Breast epithelium (tissue), 4 donors: ENCODE measurements at regions not wholly inside any gene's neighbourhood (a gene's known extent, or its start where the extent isn't known, plus 50 kb on each side); places are given as distances from the start of the nearest gene placed in this dataset.
"Not testable (repeated sequence)": the region's sequence is repeated elsewhere in the genome, so short reads cannot be mapped to it uniquely, and the experiment has no call there.

Experiments used
- DNase-seq, 2 donors: peaks; one replicate each; pipeline ENCODE4 v3.0.0-alpha.2; 2019; ENCODE audit warnings: low spot score in 2 of 2
- H3K27ac ChIP-seq, 2 donors: fragments of 200-600 bp; sonication (generic) in 1 of 2; one replicate each; pipeline ENCODE4 v1.5.1; 2016 to 2019; ENCODE audit warnings: mild to moderate bottlenecking in 1 of 2
- H3K27me3 ChIP-seq, 2 donors: fragments of 200-600 bp; sonication (generic) in 1 of 2; one replicate each; pipeline versions ENCODE4 v1.5.1 to v1.6.0; 2017 to 2019; ENCODE audit warnings: control low read depth in 1 of 2, mild to moderate bottlenecking in 1 of 2
- H3K36me3 ChIP-seq: fragments of 200-600 bp; one replicate; pipeline ENCODE4 v1.5.1; 2019
- H3K4me1 ChIP-seq, 2 donors: fragments of 200-600 bp; sonication (generic); one replicate each; pipeline ENCODE4 v1.5.1; 2016 to 2019; ENCODE audit warnings: control low read depth in 1 of 2
- H3K4me3 ChIP-seq, 3 donors: fragments of 200-600 bp; sonication (generic); 1 replicate in 2 of 3; 2 replicates in 1 of 3; pipeline ENCODE4 v1.5.1; 2016 to 2019; ENCODE audit warnings: mild to moderate bottlenecking in 3 of 3, moderate library complexity in 2 of 3
- H3K9me3 ChIP-seq, 2 donors: fragments of 200-600 bp; sonication (generic) in 1 of 2; one replicate each; pipeline ENCODE4 v1.5.1; 2016 to 2019; ENCODE audit warnings: control low read depth in 1 of 2
- CTCF ChIP-seq, 3 donors: fragments of 450-650 bp; IDR thresholded peaks; one replicate each; pipeline ENCODE4 v1.5.1; 2016 to 2017; ENCODE audit warnings: antibody characterized with exemption in 3 of 3, mild to moderate bottlenecking in 3 of 3, moderate library complexity in 3 of 3
- POLR2A ChIP-seq: fragments of 450-650 bp; IDR thresholded peaks from one replicate; pipeline ENCODE4 v1.6.1; 2016; ENCODE audit warnings: antibody characterized with exemption, mild to moderate bottlenecking, moderate library complexity
- POLR2AphosphoS5 ChIP-seq, 3 donors: sonication (generic); formaldehyde crosslinking; IDR thresholded peaks; one replicate each; pipeline ENCODE4 v1.6.1; 2017; ENCODE audit warnings: antibody characterized with exemption in 3 of 3
- intact Hi-C: fragments of 100-400 bp; cut with DNase I; formaldehyde crosslinking; loops from one replicate; pipeline ENCODE4 v1.15.1; 2023; ENCODE audit warnings: low total_unique reads

DNA sequence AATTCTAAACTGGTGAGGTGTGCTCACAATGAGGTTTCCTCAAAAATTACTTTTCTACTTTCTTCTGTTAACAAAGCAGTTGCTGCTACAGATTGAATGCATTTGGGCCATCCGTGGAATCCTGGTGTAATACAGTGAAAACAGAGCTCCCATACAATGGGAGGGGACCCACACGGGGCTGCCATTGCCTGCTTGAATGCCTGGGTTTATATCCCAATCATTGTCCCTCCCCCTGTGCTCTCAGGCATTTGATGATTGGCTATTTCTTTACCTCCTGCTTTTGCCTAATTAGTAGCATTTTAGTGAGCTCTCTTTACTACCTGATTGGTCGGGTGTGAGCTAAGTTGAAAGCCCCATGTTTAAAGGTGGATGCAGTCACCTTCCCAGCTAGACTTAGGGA is 52.9 kb upstream of the CSF1 start:
- H3K27ac ChIP-seq, H3K27me3 ChIP-seq, H3K9me3 ChIP-seq, H3K4me1 ChIP-seq, H3K4me3 ChIP-seq, DNase-seq, intact Hi-C loops, H3K36me3 ChIP-seq: not testable (repeated sequence)

- H3K4me3 ChIP-seq, H3K27me3 ChIP-seq, intact Hi-C loops, H3K9me3 ChIP-seq, DNase-seq, H3K27ac ChIP-seq, H3K36me3 ChIP-seq, H3K4me1 ChIP-seq: not testable (repeated sequence)
Observed at GRCh38 chr1:109855986-109856385, 54.7 kb upstream of the CSF1 start.

- H3K4me1 ChIP-seq, H3K36me3 ChIP-seq, H3K9me3 ChIP-seq, H3K27ac ChIP-seq, H3K4me3 ChIP-seq, intact Hi-C loops, DNase-seq, H3K27me3 ChIP-seq: not testable (repeated sequence)
Observed at GRCh38 chr1:109853972-109854371, 56.7 kb upstream of the CSF1 start.

GRCh38 chr1:109852221-109853015 is 58.2 kb upstream of the CSF1 start:
- intact Hi-C loops, H3K36me3 ChIP-seq, H3K9me3 ChIP-seq, H3K4me3 ChIP-seq, H3K4me1 ChIP-seq, H3K27me3 ChIP-seq: not testable (repeated sequence)
- peak in 1 of 2 donors; percentile 46 for DNase-seq
- peak in 1 of 3 donors; percentile 20 for TF ChIP-seq POLR2AphosphoS5 (IDR thresholded peaks at IDR 0.05)
- peak overlapping the region; percentile 26 to 59 for H3K27ac ChIP-seq

DNA sequence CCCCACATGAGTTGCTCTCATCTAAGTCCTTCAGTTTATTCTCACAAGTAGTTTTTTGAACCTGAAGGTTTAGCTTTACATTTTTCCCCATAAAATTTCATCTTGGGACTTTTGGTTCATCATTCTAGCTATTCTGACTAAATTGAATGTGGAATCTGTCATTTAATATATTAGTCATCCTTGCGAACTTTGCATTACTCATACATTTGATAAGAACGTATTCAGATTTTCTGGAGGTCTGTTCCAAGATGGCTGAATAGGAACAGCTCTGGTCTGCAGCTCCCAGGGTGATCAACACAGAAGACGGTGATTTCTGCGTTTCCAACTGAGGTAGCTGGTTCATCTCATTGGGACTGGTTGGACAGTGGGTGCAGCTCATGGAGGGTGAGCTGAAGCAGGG is 59.8 kb upstream of the CSF1 start:
- TF ChIP-seq POLR2AphosphoS5 (IDR thresholded peaks at IDR 0.05) (no peak), CTCF (IDR thresholded peaks at IDR 0.05) (no peak), POLR2A (no peak)

GRCh38 chr1:109850194-109850593 is 60.5 kb upstream of the CSF1 start:
- H3K4me1 ChIP-seq: no peaks in the 10 kb centered on the region
- no peak for DNase-seq
- H3K4me3 ChIP-seq: no peak overlapping the region
- TF ChIP-seq CTCF (IDR thresholded peaks at IDR 0.05): no peak
- no peak for TF ChIP-seq POLR2A
- no peak for TF ChIP-seq POLR2AphosphoS5 (IDR thresholded peaks at IDR 0.05)
- intact Hi-C loops: no loop called here
- H3K9me3 ChIP-seq: no peaks in the 10 kb centered on the region
- no peak overlapping the region for H3K27ac ChIP-seq
- H3K27me3 ChIP-seq: no peaks in the 10 kb centered on the region
- H3K36me3 ChIP-seq: no peaks in the 10 kb centered on the region

More for the DNA sequence above, 59.8 kb upstream of the CSF1 start:
- no peak for DNase-seq
- Histone ChIP-seq H3K9me3 (no peaks in the 10 kb centered on the region), H3K36me3 (no peaks in the 10 kb centered on the region), H3K27me3 (no peaks in the 10 kb centered on the region), H3K4me1 (no peaks in the 10 kb centered on the region), H3K27ac (no peak overlapping the region), H3K4me3 (no peak overlapping the region)
- intact Hi-C loops: no loop called here

- intact Hi-C loops: no loop called here
- Histone ChIP-seq H3K9me3 (no peaks in the 10 kb centered on the region), H3K27ac (no peak overlapping the region), H3K36me3 (no peaks in the 10 kb centered on the region), H3K27me3 (no peaks in the 10 kb centered on the region), H3K4me1 (no peaks in the 10 kb centered on the region), H3K4me3 (no peak overlapping the region)
- no peak for DNase-seq
- TF ChIP-seq CTCF (IDR thresholded peaks at IDR 0.05) (no peak), POLR2A (no peak), POLR2AphosphoS5 (IDR thresholded peaks at IDR 0.05) (no peak)
Observed at GRCh38 chr1:109849655-109850054, 61.0 kb upstream of the CSF1 start.
